HEK293 (cell line): ENCODE measurements at regions not wholly inside any gene's neighbourhood (a gene's known extent, or its start where the extent isn't known, plus 50 kb on each side); places are given as distances from the start of the nearest gene placed in this dataset.

ENCODE experiments used
- CTCF ChIA-PET: fragments of 350-600 bp; formaldehyde crosslinking; extraction: SDS; loops from one replicate; lab custom pipeline; 2021; ENCODE audit warnings: antibody characterized with exemption; lab: Yijun Ruan, JAX
- POLR2A ChIA-PET: fragments of 300-600 bp; formaldehyde crosslinking; extraction: SDS; loops from one replicate; lab custom pipeline; 2020; ENCODE audit warnings: antibody characterized with exemption, inconsistent platforms; lab: Yijun Ruan, JAX
- H3K27ac ChIP-seq: fragments of 200-500 bp; sonication (Bioruptor generic); 2 replicates; pipeline ENCODE4 v1.5.1; 2014; ENCODE audit warnings: low read depth, low read length, control low read depth, inconsistent platforms; ENCODE audit errors: extremely low read depth
- H3K36me3 ChIP-seq, 2 experiments: fragments of 200-500 bp in 1 of 2; sonication (Bioruptor generic) in 1 of 2; 1 replicate in 1 of 2; 2 replicates in 1 of 2; pipeline ENCODE4 v1.5.1; 2014 to 2017; ENCODE audit warnings: inconsistent platforms in 2 of 2, low read length in 2 of 2; ENCODE audit not compliant: control insufficient read depth in 2 of 2, insufficient read depth in 1 of 2
- H3K4me1 ChIP-seq: fragments of 200-500 bp; sonication (Bioruptor generic); 2 replicates; pipeline ENCODE4 v1.5.1; 2014; ENCODE audit warnings: mild to moderate bottlenecking, low read length, inconsistent platforms; ENCODE audit not compliant: control insufficient read depth, insufficient read depth
- H3K4me3 ChIP-seq: 2 replicates; pipeline ENCODE4 v1.5.1; 2011; ENCODE audit warnings: low read depth, mild to moderate bottlenecking, control low read depth, low read length, moderate library complexity
- H3K9me3 ChIP-seq: fragments of 200-500 bp; sonication (Bioruptor generic); 2 replicates; pipeline ENCODE4 v1.5.1; 2014; ENCODE audit warnings: low read depth, low read length, inconsistent platforms; ENCODE audit not compliant: control insufficient read depth, insufficient read depth
- CTCF ChIP-seq: fragments of 450-650 bp; formaldehyde crosslinking; IDR thresholded peaks from 2 replicates; pipeline ENCODE4 v1.5.1; 2016; ENCODE audit warnings: missing biosample characterization, missing genetic modification characterization
- FEZF1 ChIP-seq: fragments of 450-650 bp; formaldehyde crosslinking; IDR thresholded peaks from 2 replicates; pipeline ENCODE4 v1.5.1; 2016; ENCODE audit warnings: missing biosample characterization, missing genetic modification characterization
- GLI4 ChIP-seq: fragments of 450-650 bp; formaldehyde crosslinking; IDR thresholded peaks from 2 replicates; pipeline ENCODE4 v1.5.1; 2016; ENCODE audit warnings: missing biosample characterization, missing genetic modification characterization
- OSR2 ChIP-seq: fragments of 450-650 bp; formaldehyde crosslinking; IDR thresholded peaks from 2 replicates; pipeline ENCODE4 v1.5.1; 2016; ENCODE audit warnings: missing biosample characterization, missing genetic modification characterization
- SP3 ChIP-seq: fragments of 450-650 bp; formaldehyde crosslinking; IDR thresholded peaks from 2 replicates; pipeline ENCODE4 v1.5.1; 2016; ENCODE audit warnings: missing biosample characterization, missing genetic modification characterization
- ZBTB1 ChIP-seq: fragments of 450-650 bp; formaldehyde crosslinking; IDR thresholded peaks from 2 replicates; pipeline ENCODE4 v1.5.1; 2016; ENCODE audit warnings: missing biosample characterization, missing genetic modification characterization
- ZBTB48 ChIP-seq: fragments of 450-650 bp; formaldehyde crosslinking; IDR thresholded peaks from 2 replicates; pipeline ENCODE4 v1.5.1; 2016; ENCODE audit warnings: missing biosample characterization, missing genetic modification characterization
- ZFP3 ChIP-seq: fragments of 450-650 bp; formaldehyde crosslinking; IDR thresholded peaks from 2 replicates; pipeline ENCODE4 v1.5.1; 2016; ENCODE audit warnings: low read depth, missing biosample characterization, missing genetic modification characterization
- ZFP69B ChIP-seq: fragments of 450-650 bp; formaldehyde crosslinking; IDR thresholded peaks from 2 replicates; pipeline ENCODE4 v1.5.1; 2016; ENCODE audit warnings: missing biosample characterization, missing genetic modification characterization
- ZNF132 ChIP-seq: fragments of 450-650 bp; formaldehyde crosslinking; IDR thresholded peaks from 2 replicates; pipeline ENCODE4 v1.5.1; 2017; ENCODE audit warnings: missing biosample characterization, missing genetic modification characterization, borderline replicate concordance
- ZNF169 ChIP-seq: fragments of 450-650 bp; formaldehyde crosslinking; IDR thresholded peaks from 2 replicates; pipeline ENCODE4 v1.5.1; 2016; ENCODE audit warnings: missing biosample characterization, missing genetic modification characterization
- ZNF214 ChIP-seq: fragments of 450-650 bp; formaldehyde crosslinking; IDR thresholded peaks from 2 replicates; pipeline ENCODE4 v1.5.1; 2017; ENCODE audit warnings: missing biosample characterization, mild to moderate bottlenecking, missing genetic modification characterization, borderline replicate concordance
- ZNF223 ChIP-seq: fragments of 450-650 bp; formaldehyde crosslinking; IDR thresholded peaks from 2 replicates; pipeline ENCODE4 v1.5.1; 2016; ENCODE audit warnings: missing biosample characterization, missing genetic modification characterization
- ZNF473 ChIP-seq: fragments of 450-650 bp; formaldehyde crosslinking; IDR thresholded peaks from 2 replicates; pipeline ENCODE4 v1.5.1; 2017; ENCODE audit warnings: missing biosample characterization, missing genetic modification characterization
- ZNF521 ChIP-seq: fragments of 450-650 bp; formaldehyde crosslinking; IDR thresholded peaks from 2 replicates; pipeline ENCODE4 v1.5.1; 2017; ENCODE audit warnings: missing biosample characterization, mild to moderate bottlenecking, missing genetic modification characterization
- ZNF548 ChIP-seq: fragments of 450-650 bp; formaldehyde crosslinking; IDR thresholded peaks from 2 replicates; pipeline ENCODE4 v1.5.1; 2016; ENCODE audit warnings: missing biosample characterization, missing genetic modification characterization
- ZNF560 ChIP-seq: fragments of 450-650 bp; formaldehyde crosslinking; IDR thresholded peaks from 2 replicates; pipeline ENCODE4 v1.5.1; 2017; ENCODE audit warnings: missing biosample characterization, missing genetic modification characterization, borderline replicate concordance
- ZNF623 ChIP-seq: fragments of 450-650 bp; formaldehyde crosslinking; IDR thresholded peaks from 2 replicates; pipeline ENCODE4 v1.5.1; 2016; ENCODE audit warnings: missing biosample characterization, missing genetic modification characterization
- ZNF624 ChIP-seq: fragments of 450-650 bp; formaldehyde crosslinking; IDR thresholded peaks from 2 replicates; pipeline ENCODE4 v1.5.1; 2017; ENCODE audit warnings: missing biosample characterization, missing genetic modification characterization
- ZNF701 ChIP-seq: fragments of 450-650 bp; formaldehyde crosslinking; IDR thresholded peaks from 2 replicates; pipeline ENCODE4 v1.5.1; 2016; ENCODE audit warnings: missing biosample characterization, missing genetic modification characterization
- ZNF768 ChIP-seq: fragments of 450-650 bp; formaldehyde crosslinking; IDR thresholded peaks from 2 replicates; pipeline ENCODE4 v1.5.1; 2018; ENCODE audit warnings: missing biosample characterization, mild to moderate bottlenecking, missing genetic modification characterization
- ZNF777 ChIP-seq: fragments of 450-650 bp; formaldehyde crosslinking; IDR thresholded peaks from 2 replicates; pipeline ENCODE4 v1.5.1; 2017; ENCODE audit warnings: missing biosample characterization, missing genetic modification characterization, borderline replicate concordance
- TF ChIP-seq, protein P1 (sequence below): fragments of 450-650 bp; formaldehyde crosslinking; IDR thresholded peaks from 2 replicates; pipeline ENCODE4 v1.5.1; 2017; ENCODE audit warnings: missing biosample characterization, missing genetic modification characterization
- TF ChIP-seq, protein P2 (sequence below): IDR thresholded peaks from 2 replicates; pipeline ENCODE4 v1.6.1; 2011; ENCODE audit warnings: mild to moderate bottlenecking, low read depth, low read length, borderline replicate concordance
- TF ChIP-seq, protein P3 (sequence below): fragments of 450-650 bp; formaldehyde crosslinking; IDR thresholded peaks from 2 replicates; pipeline ENCODE4 v1.5.1; 2016; ENCODE audit warnings: missing biosample characterization, missing genetic modification characterization, low read depth
- TF ChIP-seq, protein P4 (sequence below): fragments of 450-650 bp; formaldehyde crosslinking; optimal IDR thresholded peaks from 2 replicates; pipeline ENCODE3; 2016; ENCODE audit warnings: missing biosample characterization, mild to moderate bottlenecking, missing genetic modification characterization

DNA sequence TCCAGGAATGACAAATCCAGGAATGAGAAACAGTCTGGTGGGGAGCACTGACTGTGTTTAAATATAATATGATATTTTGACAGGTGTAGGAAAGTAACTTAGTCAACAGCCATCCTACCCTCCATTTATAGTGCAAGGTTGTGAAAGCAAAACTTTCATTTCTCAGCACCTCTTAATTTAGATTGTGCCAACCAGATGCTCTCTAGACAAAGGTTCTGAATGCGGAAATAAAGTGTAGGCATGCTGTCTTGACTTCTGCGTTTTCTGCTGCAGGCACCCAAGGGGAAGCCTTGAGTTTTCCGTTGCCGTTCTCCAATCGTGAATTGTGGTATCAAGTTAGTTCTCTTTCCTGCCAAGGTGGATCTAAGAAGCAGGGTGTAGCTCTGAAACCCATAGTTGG lies 261.9 kb upstream of the SUCLG2 start (continued):
- no peak for TF ChIP-seq ZFP69B (tag by site-specific recombination)
- no peak for TF ChIP-seq ZNF624
- TF ChIP-seq FEZF1 (tag by site-specific recombination) = no peak
- no peak for TF ChIP-seq OSR2 (tag by site-specific recombination)
- no peak for TF ChIP-seq ZNF132 (tag by site-specific recombination)
- TF ChIP-seq, protein P1, sequence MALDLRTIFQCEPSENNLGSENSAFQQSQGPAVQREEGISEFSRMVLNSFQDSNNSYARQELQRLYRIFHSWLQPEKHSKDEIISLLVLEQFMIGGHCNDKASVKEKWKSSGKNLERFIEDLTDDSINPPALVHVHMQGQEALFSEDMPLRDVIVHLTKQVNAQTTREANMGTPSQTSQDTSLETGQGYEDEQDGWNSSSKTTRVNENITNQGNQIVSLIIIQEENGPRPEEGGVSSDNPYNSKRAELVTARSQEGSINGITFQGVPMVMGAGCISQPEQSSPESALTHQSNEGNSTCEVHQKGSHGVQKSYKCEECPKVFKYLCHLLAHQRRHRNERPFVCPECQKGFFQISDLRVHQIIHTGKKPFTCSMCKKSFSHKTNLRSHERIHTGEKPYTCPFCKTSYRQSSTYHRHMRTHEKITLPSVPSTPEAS (tag by site-specific recombination) = no peak

GRCh38 chr3:67907735-67908134 lies 253.3 kb upstream of the SUCLG2 start:
- no peak overlapping the region for H3K4me3 ChIP-seq
- TF ChIP-seq ZNF560 (tag by site-specific recombination) (no peak), ZNF169 (tag by site-specific recombination) (no peak), ZNF768 (tag by site-specific recombination) (no peak), GLI4 (no peak), ZBTB48 (tag by site-specific recombination) (no peak), ZNF521 (tag by site-specific recombination) (no peak), ZNF548 (tag by site-specific recombination) (no peak), ZFP3 (tag by site-specific recombination) (no peak), ZNF701 (tag by site-specific recombination) (no peak), ZNF223 (tag by site-specific recombination) (no peak), ZNF623 (tag by site-specific recombination) (no peak), ZNF473 (tag by site-specific recombination) (no peak), ZNF777 (tag by site-specific recombination) (no peak), ZNF214 (no peak), CTCF (tag by site-specific recombination) (no peak), ZBTB1 (tag by site-specific recombination) (no peak), SP3 (tag by site-specific recombination) (no peak)
- TF ChIP-seq, protein P2, sequence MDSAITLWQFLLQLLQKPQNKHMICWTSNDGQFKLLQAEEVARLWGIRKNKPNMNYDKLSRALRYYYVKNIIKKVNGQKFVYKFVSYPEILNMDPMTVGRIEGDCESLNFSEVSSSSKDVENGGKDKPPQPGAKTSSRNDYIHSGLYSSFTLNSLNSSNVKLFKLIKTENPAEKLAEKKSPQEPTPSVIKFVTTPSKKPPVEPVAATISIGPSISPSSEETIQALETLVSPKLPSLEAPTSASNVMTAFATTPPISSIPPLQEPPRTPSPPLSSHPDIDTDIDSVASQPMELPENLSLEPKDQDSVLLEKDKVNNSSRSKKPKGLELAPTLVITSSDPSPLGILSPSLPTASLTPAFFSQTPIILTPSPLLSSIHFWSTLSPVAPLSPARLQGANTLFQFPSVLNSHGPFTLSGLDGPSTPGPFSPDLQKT = no peak
- TF ChIP-seq, protein P3, sequence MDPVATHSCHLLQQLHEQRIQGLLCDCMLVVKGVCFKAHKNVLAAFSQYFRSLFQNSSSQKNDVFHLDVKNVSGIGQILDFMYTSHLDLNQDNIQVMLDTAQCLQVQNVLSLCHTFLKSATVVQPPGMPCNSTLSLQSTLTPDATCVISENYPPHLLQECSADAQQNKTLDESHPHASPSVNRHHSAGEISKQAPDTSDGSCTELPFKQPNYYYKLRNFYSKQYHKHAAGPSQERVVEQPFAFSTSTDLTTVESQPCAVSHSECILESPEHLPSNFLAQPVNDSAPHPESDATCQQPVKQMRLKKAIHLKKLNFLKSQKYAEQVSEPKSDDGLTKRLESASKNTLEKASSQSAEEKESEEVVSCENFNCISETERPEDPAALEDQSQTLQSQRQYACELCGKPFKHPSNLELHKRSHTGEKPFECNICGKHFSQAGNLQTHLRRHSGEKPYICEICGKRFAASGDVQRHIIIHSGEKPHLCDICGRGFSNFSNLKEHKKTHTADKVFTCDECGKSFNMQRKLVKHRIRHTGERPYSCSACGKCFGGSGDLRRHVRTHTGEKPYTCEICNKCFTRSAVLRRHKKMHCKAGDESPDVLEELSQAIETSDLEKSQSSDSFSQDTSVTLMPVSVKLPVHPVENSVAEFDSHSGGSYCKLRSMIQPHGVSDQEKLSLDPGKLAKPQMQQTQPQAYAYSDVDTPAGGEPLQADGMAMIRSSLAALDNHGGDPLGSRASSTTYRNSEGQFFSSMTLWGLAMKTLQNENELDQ (tag by site-specific recombination) = no peak
- TF ChIP-seq, protein P4, sequence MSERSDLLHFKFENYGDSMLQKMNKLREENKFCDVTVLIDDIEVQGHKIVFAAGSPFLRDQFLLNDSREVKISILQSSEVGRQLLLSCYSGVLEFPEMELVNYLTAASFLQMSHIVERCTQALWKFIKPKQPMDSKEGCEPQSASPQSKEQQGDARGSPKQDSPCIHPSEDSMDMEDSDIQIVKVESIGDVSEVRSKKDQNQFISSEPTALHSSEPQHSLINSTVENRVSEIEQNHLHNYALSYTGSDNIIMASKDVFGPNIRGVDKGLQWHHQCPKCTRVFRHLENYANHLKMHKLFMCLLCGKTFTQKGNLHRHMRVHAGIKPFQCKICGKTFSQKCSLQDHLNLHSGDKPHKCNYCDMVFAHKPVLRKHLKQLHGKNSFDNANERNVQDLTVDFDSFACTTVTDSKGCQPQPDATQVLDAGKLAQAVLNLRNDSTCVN = no peak
- TF ChIP-seq, all 188 proteins: peak for 0
- H3K36me3 ChIP-seq = no peaks in the 10 kb centered on the region
- H3K27ac ChIP-seq = no peak overlapping the region
- CTCF ChIA-PET = interaction anchor here (0.7 kb wide), 1 partner anchor 941 kb away, joined by 3 read pairs; no protein-coding TSS in a partner anchor
- no peaks in the 10 kb centered on the region for H3K4me1 ChIP-seq
- no peaks in the 10 kb centered on the region for H3K9me3 ChIP-seq
- POLR2A ChIA-PET = no interaction called here
